Loucy (cell line): ENCODE measurements at regions not wholly inside any gene's neighbourhood (a gene's known extent, or its start where the extent isn't known, plus 50 kb on each side); places are given as distances from the start of the nearest gene placed in this dataset.

ENCODE experiments used
- H2AFZ ChIP-seq: fragments of 200-600 bp; sonication (generic); 2 replicates; pipeline ENCODE4 v1.6.0; 2016; ENCODE audit warnings: antibody characterized with exemption, mild to moderate bottlenecking, low read length, moderate library complexity
- H3F3A ChIP-seq: fragments of 200-600 bp; 2 replicates; pipeline ENCODE4 v1.6.0; 2016; ENCODE audit warnings: antibody characterized with exemption, low read depth, mild to moderate bottlenecking
- H3K27me3 ChIP-seq: fragments of 200-600 bp; sonication (generic); 2 replicates; pipeline ENCODE4 v1.6.1; 2014; ENCODE audit warnings: low read length, mild to moderate bottlenecking; ENCODE audit not compliant: insufficient read depth, poor library complexity, severe bottlenecking
- H3K36me3 ChIP-seq: fragments of 200-600 bp; sonication (generic); 2 replicates; pipeline ENCODE4 v1.6.1; 2016; ENCODE audit warnings: low read length; ENCODE audit not compliant: insufficient read depth
- H3K4me1 ChIP-seq: fragments of 200-600 bp; sonication (generic); 2 replicates; pipeline ENCODE4 v1.5.1; 2014; ENCODE audit warnings: low read length, mild to moderate bottlenecking; ENCODE audit not compliant: insufficient read depth, poor library complexity, severe bottlenecking
- H3K4me2 ChIP-seq: fragments of 200-600 bp; sonication (generic); 2 replicates; pipeline ENCODE4 v1.6.0; 2014; ENCODE audit warnings: antibody characterized with exemption, low read length, low read depth, mild to moderate bottlenecking; ENCODE audit not compliant: poor library complexity, severe bottlenecking
- H3K4me3 ChIP-seq: fragments of 200-600 bp; sonication (generic); 2 replicates; pipeline ENCODE4 v1.5.1; 2014; ENCODE audit warnings: low read length, mild to moderate bottlenecking, mixed read lengths; ENCODE audit not compliant: poor library complexity, severe bottlenecking
- H3K79me2 ChIP-seq: fragments of 200-600 bp; sonication (generic); 2 replicates; pipeline ENCODE4 v1.6.1; 2014; ENCODE audit warnings: low read length; ENCODE audit not compliant: insufficient read depth
- H3K9ac ChIP-seq: fragments of 200-600 bp; sonication (generic); 2 replicates; pipeline ENCODE4 v1.6.0; 2014; ENCODE audit warnings: mild to moderate bottlenecking, low read depth, low read length, moderate library complexity; ENCODE audit not compliant: poor library complexity, severe bottlenecking
- H3K9me2 ChIP-seq: fragments of 200-600 bp; sonication (generic); replicated peaks from 2 replicates; pipeline ENCODE4 v1.6.1; 2016; ENCODE audit warnings: low read depth, low read length, mixed read lengths
- H3K9me3 ChIP-seq: fragments of 200-600 bp; sonication (generic); 2 replicates; pipeline ENCODE4 v1.6.1; 2014; ENCODE audit warnings: mild to moderate bottlenecking, antibody characterized with exemption, low read length, low read depth; ENCODE audit not compliant: insufficient read depth
- H4K20me1 ChIP-seq: fragments of 200-600 bp; sonication (generic); 2 replicates; pipeline ENCODE4 v1.6.0; 2014; ENCODE audit warnings: antibody characterized with exemption, low read length, mild to moderate bottlenecking; ENCODE audit not compliant: insufficient read depth, poor library complexity, severe bottlenecking
- EZH2phosphoT487 ChIP-seq: fragments of 200-600 bp; IDR thresholded peaks from 2 replicates; pipeline ENCODE4 v1.6.1; 2018; ENCODE audit warnings: antibody characterized with exemption, mild to moderate bottlenecking, moderate library complexity, borderline replicate concordance
- TF ChIP-seq, protein P1 (sequence below): fragments of 200-600 bp; sonication (generic); conservative IDR thresholded peaks from 2 replicates; pipeline ENCODE4 v1.5.1; 2014; ENCODE audit warnings: mild to moderate bottlenecking, antibody characterized with exemption, low read length

DNA sequence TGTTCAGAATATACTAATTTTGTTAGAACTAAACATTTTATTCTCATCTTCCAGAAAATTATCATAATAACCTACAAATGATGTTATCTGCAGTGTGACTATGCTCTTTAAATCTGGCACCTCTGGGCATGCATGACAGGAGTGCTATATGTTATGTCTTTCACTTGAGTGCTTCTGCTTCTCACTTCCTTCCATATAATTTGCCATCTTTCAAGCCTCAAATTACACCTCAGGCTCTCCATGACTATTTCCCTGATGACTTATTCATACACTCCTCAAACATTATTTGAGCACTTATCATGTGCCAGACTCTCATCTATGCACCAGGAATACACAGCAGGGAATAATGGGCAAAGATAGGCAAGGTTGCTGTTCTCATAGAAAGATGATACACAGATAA, 219.3 kb upstream of the POU2AF2 start:
- no peaks in the 10 kb centered on the region for H3K79me2 ChIP-seq
- H3K9me2 ChIP-seq: no peaks in the 10 kb centered on the region
- H3K4me1 ChIP-seq: no peaks in the 10 kb centered on the region
- no peaks in the 10 kb centered on the region for H3K9me3 ChIP-seq
- no peaks in the 10 kb centered on the region for H3K27me3 ChIP-seq
- no peak overlapping the region for H2AFZ ChIP-seq
- no peak overlapping the region for H3K4me3 ChIP-seq
- no peaks in the 10 kb centered on the region for H4K20me1 ChIP-seq
- H3K36me3 ChIP-seq: no peaks in the 10 kb centered on the region
- TF ChIP-seq, protein P1, sequence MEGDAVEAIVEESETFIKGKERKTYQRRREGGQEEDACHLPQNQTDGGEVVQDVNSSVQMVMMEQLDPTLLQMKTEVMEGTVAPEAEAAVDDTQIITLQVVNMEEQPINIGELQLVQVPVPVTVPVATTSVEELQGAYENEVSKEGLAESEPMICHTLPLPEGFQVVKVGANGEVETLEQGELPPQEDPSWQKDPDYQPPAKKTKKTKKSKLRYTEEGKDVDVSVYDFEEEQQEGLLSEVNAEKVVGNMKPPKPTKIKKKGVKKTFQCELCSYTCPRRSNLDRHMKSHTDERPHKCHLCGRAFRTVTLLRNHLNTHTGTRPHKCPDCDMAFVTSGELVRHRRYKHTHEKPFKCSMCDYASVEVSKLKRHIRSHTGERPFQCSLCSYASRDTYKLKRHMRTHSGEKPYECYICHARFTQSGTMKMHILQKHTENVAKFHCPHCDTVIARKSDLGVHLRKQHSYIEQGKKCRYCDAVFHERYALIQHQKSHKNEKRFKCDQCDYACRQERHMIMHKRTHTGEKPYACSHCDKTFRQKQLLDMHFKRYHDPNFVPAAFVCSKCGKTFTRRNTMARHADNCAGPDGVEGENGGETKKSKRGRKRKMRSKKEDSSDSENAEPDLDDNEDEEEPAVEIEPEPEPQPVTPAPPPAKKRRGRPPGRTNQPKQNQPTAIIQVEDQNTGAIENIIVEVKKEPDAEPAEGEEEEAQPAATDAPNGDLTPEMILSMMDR: no peak
- TF ChIP-seq EZH2phosphoT487: no peak
- H3F3A ChIP-seq: no peaks in the 10 kb centered on the region
- H3K4me2 ChIP-seq: no peak overlapping the region
- no peak overlapping the region for H3K9ac ChIP-seq

DNA sequence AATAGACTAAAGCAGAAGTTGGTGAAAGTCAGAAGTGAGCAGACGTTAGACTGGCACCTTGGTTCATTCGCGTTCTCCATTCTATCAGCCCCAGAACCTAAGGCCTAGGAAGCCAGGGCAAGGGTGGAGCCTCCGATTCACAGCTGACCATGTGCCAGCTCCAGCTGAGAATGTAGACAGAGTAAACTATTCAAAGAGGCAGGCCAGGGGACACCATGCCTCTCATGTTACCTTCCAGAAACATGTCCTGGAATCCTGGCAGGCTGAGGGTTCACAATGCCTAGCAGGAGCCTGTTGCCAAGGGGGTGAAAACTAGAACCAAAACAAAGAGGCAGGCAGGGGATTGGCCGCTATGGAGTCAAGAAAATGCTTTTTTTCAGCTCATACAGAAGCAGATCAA, 224.4 kb upstream of the POU2AF2 start:
- H3K27me3 ChIP-seq: no peaks in the 10 kb centered on the region
- H3K79me2 ChIP-seq: no peaks in the 10 kb centered on the region
- no peaks in the 10 kb centered on the region for H3K9me2 ChIP-seq
- H3K4me2 ChIP-seq: no peak overlapping the region
- H3K4me1 ChIP-seq: no peaks in the 10 kb centered on the region
- no peaks in the 10 kb centered on the region for H3K36me3 ChIP-seq
- TF ChIP-seq, protein P1: no peak
- TF ChIP-seq EZH2phosphoT487: no peak
- H3K9me3 ChIP-seq: no peaks in the 10 kb centered on the region
- no peak overlapping the region for H2AFZ ChIP-seq
- no peak overlapping the region for H3K9ac ChIP-seq
- no peaks in the 10 kb centered on the region for H4K20me1 ChIP-seq
- no peak overlapping the region for H3K4me3 ChIP-seq
- H3F3A ChIP-seq: no peaks in the 10 kb centered on the region

DNA sequence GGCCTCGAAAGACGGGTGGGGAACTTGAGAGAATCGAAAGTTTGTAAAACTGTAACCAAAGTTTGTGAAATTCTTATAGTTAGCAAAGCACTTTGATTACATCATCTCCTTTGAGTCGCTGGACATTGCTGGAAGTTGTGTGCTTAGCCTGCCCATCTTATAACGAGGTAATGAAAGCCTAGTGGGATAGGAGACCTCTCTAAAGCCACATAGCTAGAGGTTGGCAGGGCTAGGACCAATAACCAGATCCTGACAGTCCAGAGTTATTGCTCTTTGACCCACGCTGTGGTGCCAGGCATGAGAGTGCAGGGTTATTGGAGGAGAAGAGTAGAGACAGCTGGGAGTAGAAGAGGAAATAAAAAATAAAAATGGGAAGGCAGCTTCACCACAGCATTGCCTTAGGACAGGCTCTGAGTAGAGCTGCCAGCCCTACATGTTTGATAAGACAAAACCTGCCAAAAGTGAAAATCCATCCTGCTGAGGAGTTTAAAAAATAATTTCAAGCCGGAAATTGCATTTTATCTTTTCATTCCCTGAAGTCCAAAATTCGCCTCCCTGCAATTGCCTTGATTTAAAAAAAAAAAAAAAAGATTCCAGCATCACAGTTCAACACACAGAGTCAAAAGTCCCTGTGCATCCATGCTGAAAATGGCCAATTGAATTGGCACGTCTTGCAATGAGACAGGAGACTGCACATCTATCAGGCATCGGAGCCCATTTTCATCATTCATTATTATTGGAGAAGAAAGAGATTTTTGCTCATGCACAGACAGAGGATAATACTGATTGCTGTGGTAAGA, 225.5 kb upstream of the POU2AF2 start:
- Histone ChIP-seq H3K9me2 (no peaks in the 10 kb centered on the region), H3F3A (no peaks in the 10 kb centered on the region), H3K9ac (no peak overlapping the region), H4K20me1 (no peaks in the 10 kb centered on the region), H2AFZ (no peak overlapping the region), H3K79me2 (no peaks in the 10 kb centered on the region), H3K9me3 (no peaks in the 10 kb centered on the region), H3K27me3 (no peaks in the 10 kb centered on the region), H3K36me3 (no peaks in the 10 kb centered on the region), H3K4me3 (no peak overlapping the region), H3K4me2 (no peak overlapping the region), H3K4me1 (no peaks in the 10 kb centered on the region)
- no peak for TF ChIP-seq EZH2phosphoT487
- TF ChIP-seq, protein P1: no peak
